ENCODE measurements at regions not wholly inside any gene's neighbourhood (a gene's known extent, or its start where the extent isn't known, plus 50 kb on each side); places are given as distances from the start of the nearest gene placed in this dataset.

DNA sequence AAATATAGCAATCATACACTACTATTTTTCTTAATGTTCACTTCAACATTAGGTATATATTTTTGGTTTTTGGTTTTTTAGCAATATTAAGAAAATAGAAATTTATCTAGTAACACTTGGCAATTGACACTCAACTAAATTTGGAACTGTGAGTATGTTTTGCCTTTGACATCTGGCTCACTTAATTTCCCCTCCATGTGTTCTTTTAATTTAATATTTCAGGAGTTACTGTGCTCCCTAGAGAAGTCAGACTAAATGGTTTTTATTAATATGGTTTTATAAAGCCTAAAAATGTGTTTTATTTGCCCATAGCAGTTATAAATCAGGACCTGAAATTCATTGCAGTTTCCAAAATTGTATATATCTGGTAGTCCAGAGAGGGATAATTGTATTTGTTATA lies 175.3 kb upstream of the AVPR1A start:
- Mint-ChIP-seq H3K36me3 (ENCODE audit: low read depth) (no peaks in the 10 kb centered on the region), H3K4me1 (no peaks in the 10 kb centered on the region), H3K4me3 (no peak overlapping the region), H3K27me3 (no peaks in the 10 kb centered on the region), H3K27ac (no peak overlapping the region), H3K9me3 (no peaks in the 10 kb centered on the region)
- POLR2A ChIA-PET, result no interaction called here
- no peak for DNase-seq
- CTCF ChIA-PET, result no interaction called here

DNA sequence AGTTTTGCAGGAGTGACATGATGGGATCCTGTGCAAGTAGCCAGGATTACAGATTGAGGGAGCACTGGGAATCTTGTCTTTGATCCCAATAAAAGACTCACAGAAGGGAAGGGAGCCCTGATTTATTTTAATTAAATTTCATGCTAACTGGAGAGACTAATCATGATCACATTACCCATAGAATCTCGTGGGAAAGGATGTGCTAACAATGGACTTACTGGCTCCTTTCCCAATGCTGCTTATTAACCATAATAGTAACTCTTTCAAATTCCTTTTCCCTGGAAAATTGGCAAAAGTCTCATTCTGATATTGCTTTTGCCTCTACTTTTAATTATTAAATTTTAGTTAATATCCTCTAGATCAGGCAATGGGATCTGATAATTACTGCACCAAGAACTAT lies 174.8 kb upstream of the AVPR1A start:
- no peaks in the 10 kb centered on the region for H3K36me3 Mint-ChIP-seq (ENCODE audit: low read depth)
- H3K4me3 Mint-ChIP-seq, result no peak overlapping the region

DNA sequence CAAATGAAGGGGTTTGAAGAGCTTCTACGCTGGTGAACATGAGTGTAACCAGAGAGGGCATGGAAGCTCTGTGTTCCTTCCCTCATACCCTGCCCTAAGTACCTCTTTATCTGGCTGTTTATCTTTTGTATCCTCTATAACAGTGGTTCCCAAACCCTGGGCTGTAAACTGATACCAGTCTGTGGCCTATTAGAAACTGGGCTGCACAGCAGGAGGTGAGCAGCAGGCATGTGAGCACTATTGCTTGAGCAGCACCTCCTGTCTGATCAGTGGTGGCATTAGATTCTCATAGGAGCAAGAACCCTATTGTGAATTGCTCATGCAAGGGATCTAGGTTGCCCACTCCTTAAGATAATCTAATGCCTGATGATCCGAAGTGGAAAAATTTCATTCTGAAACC lies 172.9 kb upstream of the AVPR1A start:
- CTCF ChIA-PET, result no interaction called here
- DNase-seq, result no peak
- H3K27me3 Mint-ChIP-seq, result no peaks in the 10 kb centered on the region
- no peaks in the 10 kb centered on the region for H3K4me1 Mint-ChIP-seq
- no peaks in the 10 kb centered on the region for H3K9me3 Mint-ChIP-seq
- no peak overlapping the region for H3K27ac Mint-ChIP-seq
- H3K36me3 Mint-ChIP-seq (ENCODE audit: low read depth), result no peaks in the 10 kb centered on the region
- POLR2A ChIA-PET, result interaction anchor here (0.6 kb wide), 1 partner anchor 77 kb away, joined by 3 read pairs; no protein-coding TSS in a partner anchor
- H3K4me3 Mint-ChIP-seq, result no peak overlapping the region

More for the DNA sequence above, 174.8 kb upstream of the AVPR1A start:
- Mint-ChIP-seq H3K4me1 (no peaks in the 10 kb centered on the region), H3K27me3 (no peaks in the 10 kb centered on the region), H3K9me3 (no peaks in the 10 kb centered on the region), H3K27ac (no peak overlapping the region)
- no peak for DNase-seq
- ChIA-PET POLR2A (no interaction called here), CTCF (no interaction called here)

DNA sequence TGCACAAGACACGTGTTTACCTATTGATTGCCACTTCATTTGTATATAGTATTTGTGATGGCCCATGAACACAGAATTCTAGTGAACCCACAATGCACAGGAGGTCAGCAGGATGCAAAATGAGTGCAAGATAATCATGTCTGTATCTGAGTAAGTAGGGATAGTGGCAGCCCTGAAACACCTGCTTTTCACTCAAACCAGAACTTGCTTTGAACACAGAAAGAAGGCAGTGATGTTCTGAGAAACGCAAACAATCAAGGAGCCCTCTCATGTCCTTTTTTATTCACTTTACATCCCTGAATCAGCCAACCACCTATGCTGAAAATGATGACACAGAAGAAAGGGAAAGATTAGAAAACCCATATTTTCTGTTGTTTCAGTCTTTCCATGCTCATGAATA lies 170.4 kb upstream of the AVPR1A start:
- H3K4me3 Mint-ChIP-seq, result no peak overlapping the region
- no peaks in the 10 kb centered on the region for H3K4me1 Mint-ChIP-seq
- H3K27me3 Mint-ChIP-seq, result no peaks in the 10 kb centered on the region
- H3K27ac Mint-ChIP-seq, result no peak overlapping the region
- DNase-seq, result no peak
- CTCF ChIA-PET, result no interaction called here
- no peaks in the 10 kb centered on the region for H3K9me3 Mint-ChIP-seq
- POLR2A ChIA-PET, result no interaction called here
- no peaks in the 10 kb centered on the region for H3K36me3 Mint-ChIP-seq (ENCODE audit: low read depth)

DNA sequence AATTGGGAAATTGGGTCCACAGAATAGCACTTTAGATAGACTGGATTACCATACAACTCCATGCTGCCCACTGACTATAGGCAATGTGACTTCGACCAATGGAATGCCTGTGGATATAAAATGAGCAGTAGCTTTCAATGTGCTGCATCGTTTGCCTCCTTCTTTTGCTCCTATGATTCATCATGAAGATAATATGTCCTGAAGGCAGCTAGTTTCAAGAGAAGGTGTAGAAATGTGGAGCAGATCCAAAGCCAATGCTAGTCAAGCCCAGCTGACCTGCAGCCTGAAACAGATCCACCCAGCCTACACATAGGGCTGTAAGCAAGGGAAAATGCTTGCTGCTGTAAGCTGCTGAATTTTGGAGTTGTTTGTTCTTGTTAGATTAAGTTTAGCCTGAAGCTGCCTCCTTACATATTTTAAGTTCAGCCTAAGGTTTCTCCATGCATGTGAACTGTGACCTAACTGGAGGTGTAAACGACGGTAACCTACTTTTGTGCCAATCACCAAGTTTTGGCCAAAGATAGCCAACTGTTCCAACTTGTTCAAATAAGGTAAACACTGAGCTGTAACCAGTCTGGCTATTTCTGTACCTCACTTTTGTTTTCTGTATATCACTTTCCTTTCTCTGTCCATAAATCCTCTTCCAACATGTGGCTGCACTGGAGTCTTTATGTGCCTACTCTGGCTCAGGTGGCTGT lies 169.1 kb upstream of the AVPR1A start:
- H3K27me3 Mint-ChIP-seq, result no peaks in the 10 kb centered on the region
- ChIA-PET CTCF (no interaction called here), POLR2A (no interaction called here)
- no peak overlapping the region for H3K4me3 Mint-ChIP-seq
- H3K27ac Mint-ChIP-seq, result no peak overlapping the region
- H3K4me1 Mint-ChIP-seq, result no peaks in the 10 kb centered on the region
- no peaks in the 10 kb centered on the region for H3K36me3 Mint-ChIP-seq (ENCODE audit: low read depth)
- no peak for DNase-seq
- no peaks in the 10 kb centered on the region for H3K9me3 Mint-ChIP-seq

DNA sequence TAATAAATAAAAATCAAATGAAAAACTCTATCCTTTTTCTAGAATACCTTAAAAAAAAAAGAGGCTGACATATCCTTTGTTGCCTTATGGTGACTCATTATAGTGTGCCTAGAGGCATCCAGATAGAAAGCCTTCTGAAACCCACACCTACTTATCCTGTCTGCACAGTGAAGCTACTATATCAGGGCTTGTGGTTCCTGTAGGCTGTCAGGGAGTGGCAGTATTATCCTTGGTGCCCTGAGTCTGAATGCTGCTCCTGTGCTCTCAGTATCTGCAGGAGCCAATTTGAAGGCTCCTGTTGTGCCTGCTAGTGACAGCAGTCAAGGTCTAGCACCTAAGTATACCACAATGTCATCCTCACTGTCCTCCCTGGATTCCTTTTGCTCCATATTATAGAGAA lies 168.4 kb upstream of the AVPR1A start:
- no peaks in the 10 kb centered on the region for H3K36me3 Mint-ChIP-seq (ENCODE audit: low read depth)
- no peaks in the 10 kb centered on the region for H3K4me1 Mint-ChIP-seq
- no peaks in the 10 kb centered on the region for H3K9me3 Mint-ChIP-seq
- H3K4me3 Mint-ChIP-seq, result no peak overlapping the region
- no peak overlapping the region for H3K27ac Mint-ChIP-seq
- no peak for DNase-seq
- H3K27me3 Mint-ChIP-seq, result no peaks in the 10 kb centered on the region
- ChIA-PET CTCF (no interaction called here), POLR2A (no interaction called here)

DNA sequence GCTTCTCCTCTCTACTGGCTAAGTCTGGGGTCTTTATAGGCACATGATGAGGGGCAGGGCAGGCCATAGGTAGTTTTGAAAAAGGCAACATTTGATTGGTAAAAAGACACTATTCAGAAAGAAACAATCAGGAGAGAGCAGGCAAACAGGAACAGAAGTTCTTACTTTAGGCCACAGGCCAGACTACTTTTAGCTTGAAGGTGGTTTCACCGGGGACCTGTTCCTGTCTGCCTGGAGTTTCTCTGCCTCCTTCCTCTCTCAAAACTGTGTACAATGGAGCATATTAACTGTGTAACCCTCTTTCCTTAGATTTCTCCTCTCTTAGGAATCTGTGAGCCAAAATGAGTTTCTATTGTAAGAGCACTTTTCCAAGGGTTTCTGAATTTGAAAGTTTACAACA lies 167.9 kb upstream of the AVPR1A start:
- H3K9me3 Mint-ChIP-seq, result no peaks in the 10 kb centered on the region
- H3K27ac Mint-ChIP-seq, result no peak overlapping the region
- no peak for DNase-seq
- no peaks in the 10 kb centered on the region for H3K36me3 Mint-ChIP-seq (ENCODE audit: low read depth)
- no peaks in the 10 kb centered on the region for H3K4me1 Mint-ChIP-seq
- no peak overlapping the region for H3K4me3 Mint-ChIP-seq
- H3K27me3 Mint-ChIP-seq, result no peaks in the 10 kb centered on the region
- POLR2A ChIA-PET, result no interaction called here
- CTCF ChIA-PET, result no interaction called here

DNA sequence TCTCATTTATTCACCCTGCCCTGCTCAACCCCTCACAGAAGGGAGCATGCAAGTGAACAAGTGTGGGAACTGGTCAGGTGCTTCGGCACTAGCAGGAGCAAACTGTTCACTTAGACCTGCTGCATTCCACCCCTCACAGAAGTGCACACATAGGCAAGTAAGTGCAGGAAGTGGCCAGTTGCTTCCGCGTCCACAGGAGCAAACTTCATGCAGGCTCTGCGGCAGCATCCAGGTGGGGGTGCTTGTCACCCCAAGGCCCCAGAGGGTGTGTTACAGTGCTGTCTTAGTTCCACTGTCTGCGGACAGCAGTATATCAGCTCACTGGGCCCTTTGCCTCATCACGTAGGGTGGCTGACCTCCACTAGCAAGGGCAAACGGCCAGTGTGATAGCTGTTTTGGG lies 167.3 kb upstream of the AVPR1A start:
- CTCF ChIA-PET, result no interaction called here
- H3K4me3 Mint-ChIP-seq, result no peak overlapping the region
- H3K27me3 Mint-ChIP-seq, result no peaks in the 10 kb centered on the region
- H3K36me3 Mint-ChIP-seq (ENCODE audit: low read depth), result no peaks in the 10 kb centered on the region
- no peaks in the 10 kb centered on the region for H3K4me1 Mint-ChIP-seq
- POLR2A ChIA-PET, result no interaction called here
- no peak for DNase-seq
- H3K27ac Mint-ChIP-seq, result no peak overlapping the region
- H3K9me3 Mint-ChIP-seq, result no peaks in the 10 kb centered on the region

DNA sequence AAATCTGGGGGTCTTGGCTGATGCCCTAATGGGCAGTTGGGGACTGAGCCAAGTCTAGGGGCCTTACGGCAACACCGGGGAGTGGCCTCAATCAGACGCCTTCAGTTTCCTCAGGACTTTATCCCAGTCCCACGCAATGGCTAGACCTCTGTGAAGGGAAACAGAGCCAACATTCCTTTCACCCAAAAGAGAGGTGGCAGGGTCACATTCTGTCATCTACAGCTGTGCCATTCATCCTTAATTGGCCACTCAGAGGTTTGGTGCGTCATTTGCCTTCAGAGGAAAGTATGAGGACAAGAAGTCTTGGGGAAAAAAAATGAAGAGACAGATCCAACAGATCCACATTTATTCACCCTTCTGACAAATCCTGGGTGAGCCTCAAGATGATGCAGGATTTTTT lies 166.9 kb upstream of the AVPR1A start:
- H3K4me3 Mint-ChIP-seq, result no peak overlapping the region
- no peaks in the 10 kb centered on the region for H3K27me3 Mint-ChIP-seq
- H3K9me3 Mint-ChIP-seq, result no peaks in the 10 kb centered on the region
- CTCF ChIA-PET, result no interaction called here
- POLR2A ChIA-PET, result no interaction called here
- no peaks in the 10 kb centered on the region for H3K4me1 Mint-ChIP-seq
- H3K27ac Mint-ChIP-seq, result no peak overlapping the region
- DNase-seq, result no peak
- no peaks in the 10 kb centered on the region for H3K36me3 Mint-ChIP-seq (ENCODE audit: low read depth)

DNA sequence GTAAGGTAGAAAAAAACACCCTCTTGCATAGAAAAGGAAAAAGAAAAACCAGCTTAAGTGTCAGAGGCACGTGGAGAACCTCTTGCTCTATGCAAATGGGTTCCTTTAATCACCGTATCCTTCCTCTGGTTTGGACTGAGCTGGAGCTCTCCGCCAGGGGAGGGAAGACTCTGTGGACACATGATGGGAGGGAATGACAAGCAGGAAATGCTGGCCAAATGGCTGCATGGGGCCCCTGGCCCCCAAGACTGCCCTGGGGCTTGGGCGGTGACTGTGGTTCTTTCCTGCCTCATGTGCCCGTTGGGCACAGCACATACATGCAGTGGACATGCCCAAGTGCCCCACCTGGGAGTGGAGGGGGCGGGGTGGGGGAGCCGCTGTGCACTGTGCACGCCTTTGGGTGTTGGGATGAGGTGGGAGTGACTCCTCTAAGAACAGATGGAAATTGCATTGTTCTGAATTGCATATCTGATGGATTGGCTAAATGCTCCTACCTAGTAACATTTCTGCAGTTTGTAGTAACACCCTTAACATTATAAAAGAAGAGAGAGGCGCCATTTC lies 166.4 kb upstream of the AVPR1A start:
- Mint-ChIP-seq H3K36me3 (ENCODE audit: low read depth) (no peaks in the 10 kb centered on the region), H3K4me3 (no peak overlapping the region), H3K4me1 (no peaks in the 10 kb centered on the region), H3K27ac (no peak overlapping the region), H3K27me3 (no peaks in the 10 kb centered on the region), H3K9me3 (no peaks in the 10 kb centered on the region)
- DNase-seq, result no peak
- CTCF ChIA-PET, result no interaction called here
- POLR2A ChIA-PET, result no interaction called here

DNA sequence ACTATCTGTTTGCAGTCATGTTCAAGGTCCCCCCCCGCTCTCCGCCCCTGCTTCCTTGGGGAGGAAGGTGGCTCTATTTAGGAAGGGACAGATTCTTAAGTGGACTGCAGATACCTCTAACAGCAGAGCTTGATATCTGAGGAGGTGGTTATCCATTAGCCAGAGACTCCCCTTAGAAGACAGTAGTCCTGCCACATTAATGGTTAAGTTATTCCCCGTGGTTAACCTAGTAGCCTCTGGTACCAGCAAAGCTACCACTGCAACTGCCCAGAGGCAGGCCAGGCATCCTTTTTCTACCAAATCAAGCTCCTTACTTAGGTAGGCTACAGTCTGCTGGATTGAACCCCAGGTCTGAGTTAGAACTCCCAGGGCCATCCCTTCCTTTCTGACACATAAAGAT lies 162.1 kb upstream of the AVPR1A start:
- H3K36me3 Mint-ChIP-seq (ENCODE audit: low read depth), result no peaks in the 10 kb centered on the region
- no peak overlapping the region for H3K27ac Mint-ChIP-seq
- ChIA-PET POLR2A (no interaction called here), CTCF (interaction anchor here (0.5 kb wide), 1 partner anchor 502 kb away, joined by 3 read pairs; no protein-coding TSS in a partner anchor)
- no peaks in the 10 kb centered on the region for H3K4me1 Mint-ChIP-seq
- no peak overlapping the region for H3K4me3 Mint-ChIP-seq
- H3K9me3 Mint-ChIP-seq, result no peaks in the 10 kb centered on the region
- no peaks in the 10 kb centered on the region for H3K27me3 Mint-ChIP-seq
- DNase-seq, result no peak

DNA sequence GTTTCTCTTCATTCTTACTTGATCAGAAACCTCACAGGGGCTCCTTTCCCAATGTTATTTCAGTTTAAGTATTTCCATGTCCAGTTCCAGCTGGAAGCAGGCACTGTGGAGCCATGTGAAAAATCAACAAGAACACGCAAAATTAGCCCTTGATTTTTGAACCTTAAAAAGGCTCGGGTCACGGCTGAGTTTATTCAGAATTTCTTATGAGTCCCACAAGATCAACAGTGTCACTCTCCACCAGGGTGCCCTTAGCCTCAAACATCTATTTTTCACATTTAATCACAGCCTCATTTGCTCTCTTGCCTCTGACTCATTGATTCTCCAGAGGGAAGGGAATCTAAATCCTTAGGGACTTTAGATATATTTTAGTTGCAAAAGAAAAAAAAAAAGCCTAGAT lies 157.7 kb upstream of the AVPR1A start:
- no peak for DNase-seq
- peaks cover 2% of the 10 kb centered on the region for H3K27me3 Mint-ChIP-seq
- H3K4me1 Mint-ChIP-seq, result no peaks in the 10 kb centered on the region
- ChIA-PET POLR2A (no interaction called here), CTCF (no interaction called here)
- H3K27ac Mint-ChIP-seq, result no peak overlapping the region
- H3K36me3 Mint-ChIP-seq (ENCODE audit: low read depth), result no peaks in the 10 kb centered on the region
- H3K4me3 Mint-ChIP-seq, result no peak overlapping the region
- no peaks in the 10 kb centered on the region for H3K9me3 Mint-ChIP-seq

DNA sequence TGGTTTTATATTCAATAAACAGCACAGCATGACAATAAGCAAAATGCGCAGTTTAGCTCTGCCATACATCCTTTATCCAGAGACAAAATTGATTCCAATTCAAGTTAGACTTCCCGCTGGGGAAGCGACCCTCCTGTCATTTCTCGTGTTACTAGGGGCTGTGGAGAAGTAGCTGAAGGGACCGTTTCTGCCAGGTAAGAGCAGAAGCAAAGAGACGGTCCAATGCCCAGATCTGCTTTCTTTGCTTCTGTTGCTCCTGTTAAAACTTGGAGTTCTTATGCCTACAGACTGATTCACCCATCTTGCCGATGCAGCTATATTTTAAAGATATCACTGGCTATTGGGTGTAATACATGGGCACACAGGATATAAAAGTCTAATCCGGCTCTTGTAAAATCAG lies 156.8 kb upstream of the AVPR1A start:
- H3K27ac Mint-ChIP-seq, result no peak overlapping the region
- POLR2A ChIA-PET, result no interaction called here
- CTCF ChIA-PET, result no interaction called here
- H3K4me1 Mint-ChIP-seq, result no peaks in the 10 kb centered on the region
- H3K4me3 Mint-ChIP-seq, result no peak overlapping the region
- H3K9me3 Mint-ChIP-seq, result no peaks in the 10 kb centered on the region
- peaks cover 2% of the 10 kb centered on the region for H3K27me3 Mint-ChIP-seq
- DNase-seq, result no peak
- no peaks in the 10 kb centered on the region for H3K36me3 Mint-ChIP-seq (ENCODE audit: low read depth)
